GM12875 (cell line): ENCODE measurements at regions not wholly inside any gene's neighbourhood (a gene's known extent, or its start where the extent isn't known, plus 50 kb on each side); places are given as distances from the start of the nearest gene placed in this dataset.

Experiments
- H3K4me3 ChIP-seq: one replicate; pipeline ENCODE4 v1.5.1; 2011; ENCODE audit warnings: low read depth, low read length, control low read depth
- CTCF ChIP-seq: IDR thresholded peaks from 2 replicates; pipeline ENCODE4 v1.5.1; 2011; ENCODE audit warnings: low read depth, mild to moderate bottlenecking, control low read depth, inconsistent platforms, low read length, moderate library complexity, borderline replicate concordance; ENCODE audit not compliant: insufficient read depth

DNA sequence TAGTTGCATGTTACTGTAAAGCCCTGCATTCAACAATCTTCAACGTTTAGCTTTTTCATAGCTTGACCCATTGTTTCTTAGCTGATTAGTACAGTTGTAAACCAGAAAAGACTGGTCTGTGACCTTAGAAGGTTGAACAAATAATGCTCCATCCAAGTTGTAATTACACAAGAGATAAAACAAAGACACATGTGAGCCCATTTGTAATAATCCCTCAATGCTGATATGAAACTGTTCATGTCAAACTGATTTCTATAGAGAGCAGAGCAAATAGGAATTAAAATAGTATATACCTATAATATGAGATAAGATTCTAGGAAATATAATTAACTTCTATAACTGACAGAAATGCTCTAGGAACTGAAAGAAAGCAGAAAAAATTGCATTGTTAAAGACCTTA, 94.7 kb upstream of the SLC25A13 start:
- no peak overlapping the region for H3K4me3 ChIP-seq
- TF ChIP-seq CTCF, result no peak

DNA sequence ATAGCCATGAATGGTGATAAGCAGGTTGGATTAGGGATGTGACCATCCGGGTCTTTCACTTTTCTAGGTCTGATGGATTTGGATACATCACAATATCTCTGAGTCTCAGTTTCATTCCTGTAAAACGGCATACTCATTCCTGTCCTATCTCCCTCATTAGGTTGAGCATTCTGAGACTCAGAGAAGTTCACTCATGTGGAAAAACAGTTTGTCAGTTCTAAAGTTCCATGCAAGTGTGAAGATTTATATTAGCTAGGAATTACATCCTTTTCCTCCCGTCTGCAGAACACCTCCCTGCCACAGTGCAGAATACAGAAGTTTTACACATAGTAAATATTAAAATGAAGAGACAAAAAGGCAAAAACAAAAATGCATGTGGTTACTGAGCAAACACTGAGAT, 94.2 kb upstream of the SLC25A13 start:
- TF ChIP-seq CTCF, result no peak
- H3K4me3 ChIP-seq, result no peak overlapping the region

DNA sequence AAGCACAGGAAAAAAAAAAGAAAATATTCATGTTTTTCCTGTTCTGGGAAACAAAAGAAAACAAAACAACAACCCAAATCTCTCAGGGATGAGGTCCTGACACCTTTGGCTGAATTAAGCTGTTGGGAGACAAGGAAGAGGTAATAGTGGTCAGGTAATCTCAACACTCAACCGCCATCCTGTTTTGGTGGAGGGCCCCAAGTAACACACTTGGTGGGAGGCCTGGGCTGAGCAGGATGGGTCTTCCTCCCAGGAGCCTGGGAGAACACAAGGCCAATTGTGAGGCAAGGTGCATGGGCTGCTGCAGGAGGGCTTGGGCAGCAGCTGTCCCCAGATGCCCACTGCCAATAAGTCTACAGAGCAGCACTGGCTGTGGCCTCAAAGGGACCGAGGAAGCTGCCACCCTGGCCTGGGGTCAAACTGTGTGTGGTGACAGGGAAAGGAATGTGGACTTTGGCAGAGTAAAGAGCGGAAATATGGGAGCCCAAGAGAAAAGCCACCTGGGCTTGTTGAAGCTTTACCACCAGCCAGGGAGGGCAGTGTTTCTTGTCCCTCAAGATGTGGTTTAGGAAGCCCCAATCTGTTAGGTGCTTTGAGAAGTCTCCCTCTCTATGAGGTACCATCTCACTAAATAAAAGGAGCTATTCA, 93.5 kb upstream of the SLC25A13 start:
- no peak overlapping the region for H3K4me3 ChIP-seq
- no peak for TF ChIP-seq CTCF

DNA sequence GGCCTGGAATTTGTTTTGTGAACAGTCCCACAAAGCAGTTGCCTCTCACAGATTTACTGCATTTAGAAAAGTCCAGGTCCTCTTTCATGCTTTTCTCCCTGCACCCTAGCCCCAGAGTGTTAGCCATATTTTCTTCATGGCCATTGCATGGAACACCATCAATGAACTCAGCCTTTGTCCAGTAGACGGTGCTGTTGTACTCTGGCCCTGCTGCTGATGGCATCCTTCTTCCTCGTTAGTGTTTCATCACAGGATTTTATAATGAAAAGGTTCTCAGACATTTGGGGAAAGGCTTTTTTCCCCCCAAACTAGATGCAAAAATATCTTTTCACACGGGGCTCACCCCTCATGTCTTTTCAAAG, 93.0 kb upstream of the SLC25A13 start:
- TF ChIP-seq CTCF, result peak; percentile 81
- H3K4me3 ChIP-seq, result no peak overlapping the region

- no peak for TF ChIP-seq CTCF
- no peak overlapping the region for H3K4me3 ChIP-seq
These were observed 88.4 kb upstream of the SLC25A13 start for GRCh38 chr7:96410126-96410839.

DNA sequence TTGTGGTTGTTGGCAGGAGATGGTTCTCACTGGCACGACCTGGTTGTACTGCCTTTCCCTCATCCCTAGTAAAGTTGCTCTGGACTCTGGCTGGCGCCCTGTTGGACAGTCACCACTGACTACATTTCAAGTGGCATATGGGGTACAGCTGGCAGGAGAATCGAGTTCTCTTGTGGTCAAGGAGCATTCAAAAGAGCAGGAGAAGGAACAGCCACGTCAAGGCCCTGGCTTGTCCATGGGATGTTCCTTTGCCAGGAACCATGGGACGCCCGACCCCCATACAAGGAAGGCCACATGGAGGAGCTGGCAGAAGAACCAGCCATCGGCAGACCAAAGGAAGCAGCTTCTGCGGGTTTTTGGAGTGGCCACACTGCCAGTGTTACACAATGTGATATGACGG, 87.0 kb upstream of the SLC25A13 start:
- H3K4me3 ChIP-seq, result no peak overlapping the region
- no peak for TF ChIP-seq CTCF

DNA sequence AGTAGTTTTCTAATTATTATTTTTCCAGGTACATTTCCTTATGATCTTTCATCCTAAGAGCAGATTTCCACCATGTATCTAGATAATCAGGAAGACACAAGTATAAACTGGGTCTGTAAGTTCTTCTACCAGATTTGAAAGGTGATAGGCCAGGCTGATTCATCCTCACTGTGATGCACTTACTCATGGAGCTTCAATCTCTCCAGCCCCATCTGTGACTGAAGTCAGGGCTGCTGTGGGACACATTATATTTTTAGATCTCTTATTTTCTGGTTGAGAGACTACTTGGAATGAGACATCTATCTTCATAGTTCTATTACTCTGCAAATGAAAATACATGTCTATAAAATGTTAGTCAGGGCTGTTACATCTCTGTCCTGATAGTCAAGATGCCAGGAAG, 85.5 kb upstream of the SLC25A13 start:
- no peak overlapping the region for H3K4me3 ChIP-seq
- TF ChIP-seq CTCF, result no peak
